Activated CD4-positive, alpha-beta T cell treated with anti-CD3 and anti-CD28 coated beads, Interleukin-2, amount 50 U/mL, for 1 hour (primary cell): ENCODE measurements at regions not wholly inside any gene's neighbourhood (a gene's known extent, or its start where the extent isn't known, plus 50 kb on each side); places are given as distances from the start of the nearest gene placed in this dataset.
"Not testable (repeated sequence)": the region's sequence is repeated elsewhere in the genome, so short reads cannot be mapped to it uniquely, and the experiment has no call there.

Experiments
- DNase-seq: peaks from one replicate; pipeline ENCODE4 v3.0.0-alpha.2; 2020

- no peak for DNase-seq
These were observed 505.0 kb upstream of the KLHL1 start for GRCh38 chr13:70613295-70613694.

DNA sequence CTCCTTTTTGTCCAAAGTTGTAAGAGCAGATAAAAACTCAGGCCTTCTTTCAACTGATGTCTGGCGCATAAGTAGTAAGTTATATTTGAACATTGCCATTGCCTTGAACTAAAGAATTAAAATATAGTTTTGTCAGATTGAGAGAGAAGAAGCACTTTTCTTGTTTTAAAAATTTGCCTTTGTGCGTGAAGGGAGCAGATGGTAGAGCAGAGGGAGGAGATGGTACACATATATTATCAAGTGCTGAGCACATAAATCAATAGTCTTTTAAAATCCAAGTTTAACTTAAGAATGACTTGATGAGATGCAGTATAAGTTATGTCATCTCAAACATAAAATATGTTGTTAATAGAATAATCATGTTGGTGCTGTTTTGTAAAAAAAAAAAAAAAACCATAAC, 504.6 kb upstream of the KLHL1 start:
- no peak for DNase-seq

GRCh38 chr13:70604448-70604847, 496.2 kb upstream of the KLHL1 start:
- DNase-seq = no peak

GRCh38 chr13:70593716-70594115, 485.5 kb upstream of the KLHL1 start:
- DNase-seq = no peak

DNA sequence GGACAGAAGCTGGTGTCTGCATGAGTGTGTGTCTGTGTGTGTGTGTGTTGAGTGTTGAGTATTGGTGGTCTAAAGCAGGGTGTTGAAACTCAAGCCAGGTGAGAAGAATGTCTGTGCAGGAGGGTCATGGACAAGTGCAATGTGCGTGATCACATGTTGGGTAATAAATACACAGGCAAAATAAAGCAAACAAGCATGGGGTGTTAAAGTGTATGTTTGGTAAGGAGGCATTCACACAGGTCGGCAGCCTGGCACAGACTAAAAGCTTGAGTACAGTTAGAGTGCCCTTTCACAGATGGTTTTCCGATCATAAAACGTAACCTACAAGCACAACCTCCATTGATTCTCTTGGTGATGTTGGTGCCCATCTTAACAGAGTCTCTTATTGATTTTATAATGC, 476.9 kb upstream of the KLHL1 start:
- no peak for DNase-seq

DNA sequence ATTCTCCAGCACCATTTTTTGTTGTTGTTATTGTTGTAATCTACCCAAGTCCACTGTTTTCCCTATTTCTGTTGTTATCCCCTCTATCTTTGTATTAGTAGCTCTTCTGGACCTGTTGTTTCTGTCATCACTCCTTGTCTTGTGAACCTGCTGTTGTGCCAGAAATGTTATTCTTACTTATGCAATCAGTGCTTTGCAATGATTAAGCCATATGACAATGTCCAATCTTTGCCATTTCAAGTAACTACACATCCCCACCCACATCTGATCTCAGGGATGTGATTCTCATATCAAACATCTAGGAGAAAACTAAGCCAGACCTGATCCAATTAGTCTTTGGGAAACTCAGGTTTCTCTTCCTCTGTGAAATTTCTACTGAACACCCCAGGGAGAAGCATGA, 472.6 kb upstream of the KLHL1 start:
- DNase-seq = no peak

DNA sequence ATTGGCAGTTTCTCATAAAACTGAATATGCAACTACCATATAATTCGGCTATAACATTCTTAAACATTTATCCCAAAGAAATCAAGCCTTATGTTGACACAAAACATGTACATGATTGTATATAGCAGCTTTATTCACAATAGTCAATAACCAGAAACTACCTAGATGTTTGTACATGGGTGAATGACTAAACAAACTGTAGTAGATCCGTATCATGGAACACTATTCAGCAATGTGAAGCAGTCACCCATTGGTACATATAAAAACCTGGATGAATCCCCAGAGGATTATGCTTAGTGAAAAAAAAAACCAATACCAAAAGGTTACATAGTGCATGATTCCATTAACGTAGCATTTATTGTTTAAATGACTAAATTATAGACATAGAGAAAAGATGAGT, 471.7 kb upstream of the KLHL1 start:
- DNase-seq = no peak

DNA sequence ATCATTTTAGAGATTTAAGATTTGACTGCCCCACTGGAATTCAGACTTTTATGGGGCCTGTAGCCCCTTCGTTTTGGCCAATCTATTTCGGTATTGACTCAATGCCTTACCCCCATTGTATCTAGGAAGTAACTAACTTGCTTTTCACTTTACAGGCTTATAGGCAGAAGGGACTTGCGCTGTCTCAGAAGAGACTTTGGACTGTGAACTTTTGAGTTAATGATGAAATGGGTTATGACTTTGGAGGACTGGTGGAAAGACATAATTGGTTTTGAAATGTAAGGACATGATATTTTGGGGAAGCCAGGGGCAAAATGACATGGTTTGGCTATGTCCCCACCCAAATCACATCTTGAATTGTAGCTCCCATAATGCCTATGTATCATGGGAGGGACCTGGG, 463.0 kb upstream of the KLHL1 start:
- no peak for DNase-seq

DNA sequence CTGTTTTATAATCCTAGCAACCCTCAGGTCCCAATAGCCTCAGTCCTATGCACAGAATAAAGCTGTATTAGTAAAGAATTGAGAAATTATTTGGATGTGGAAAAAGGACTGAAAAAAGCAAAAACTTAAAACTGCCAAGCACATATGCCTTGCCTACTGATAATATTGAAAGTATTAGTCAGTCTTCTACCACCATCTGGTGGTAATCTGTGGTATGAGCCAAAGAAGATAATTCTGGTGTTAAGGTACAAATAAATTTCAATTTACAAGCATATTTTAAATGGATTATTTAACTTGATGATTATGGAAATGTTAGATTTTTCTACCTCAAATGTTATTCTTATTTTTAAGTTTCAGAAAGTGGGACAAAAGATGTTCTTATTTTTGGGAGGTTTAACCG, 460.3 kb upstream of the KLHL1 start:
- DNase-seq = no peak

DNA sequence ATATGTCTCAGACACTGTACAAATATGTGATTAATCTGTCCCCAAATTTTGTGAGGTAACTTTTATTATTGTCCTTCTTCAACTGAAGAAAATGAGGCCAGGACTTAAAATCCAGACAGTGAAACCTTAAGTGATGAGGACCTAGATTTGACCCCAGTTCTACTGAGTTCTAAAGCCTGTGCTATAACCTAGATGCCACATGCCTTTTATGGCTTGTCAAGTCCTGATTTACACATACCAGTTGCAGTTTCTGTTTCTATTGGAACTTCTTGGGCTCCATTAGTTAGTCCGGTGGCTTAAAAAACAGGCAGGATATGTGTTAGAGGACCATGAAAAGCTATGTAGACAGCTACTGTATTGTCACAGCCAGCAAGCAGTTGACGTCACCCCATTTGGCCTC, 436.5 kb upstream of the KLHL1 start:
- no peak for DNase-seq

DNA sequence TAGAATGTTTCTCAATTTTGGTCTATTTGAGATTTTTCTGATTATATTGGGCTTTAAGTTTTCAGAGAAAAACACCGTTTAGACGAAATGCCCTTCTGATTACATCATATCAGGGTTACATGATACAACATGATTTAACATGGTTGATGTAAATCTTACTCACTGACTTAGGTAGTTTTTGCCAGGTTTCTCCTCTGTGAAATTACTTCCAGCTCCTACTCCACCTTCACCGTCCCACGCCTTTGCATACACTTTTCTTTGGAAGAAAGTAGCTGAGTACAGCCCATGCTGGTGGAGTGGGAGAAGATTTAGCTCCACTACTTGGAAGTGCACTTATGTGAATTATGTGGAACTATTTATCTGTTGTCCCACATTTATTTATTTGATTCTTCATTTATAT, 433.2 kb upstream of the KLHL1 start:
- no peak for DNase-seq

DNA sequence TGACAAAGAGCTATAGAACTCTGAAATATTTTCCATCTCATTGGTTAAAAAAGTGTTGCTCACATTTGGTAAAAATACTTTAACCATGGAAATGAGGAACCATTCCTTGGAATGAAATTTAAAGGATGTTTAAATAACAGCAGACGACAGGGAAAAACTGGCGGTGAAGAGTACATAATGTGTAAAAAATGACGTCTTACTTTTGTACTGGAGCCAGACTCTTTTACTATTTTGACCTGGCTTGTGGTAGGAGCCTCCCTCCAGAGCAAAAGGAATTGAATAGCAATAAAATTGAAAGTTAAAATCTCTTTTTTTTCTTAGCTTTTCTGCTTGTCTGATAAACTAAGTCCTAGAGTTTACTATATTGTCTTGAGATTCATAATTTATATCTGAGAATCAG, 426.2 kb upstream of the KLHL1 start:
- no peak for DNase-seq

DNA sequence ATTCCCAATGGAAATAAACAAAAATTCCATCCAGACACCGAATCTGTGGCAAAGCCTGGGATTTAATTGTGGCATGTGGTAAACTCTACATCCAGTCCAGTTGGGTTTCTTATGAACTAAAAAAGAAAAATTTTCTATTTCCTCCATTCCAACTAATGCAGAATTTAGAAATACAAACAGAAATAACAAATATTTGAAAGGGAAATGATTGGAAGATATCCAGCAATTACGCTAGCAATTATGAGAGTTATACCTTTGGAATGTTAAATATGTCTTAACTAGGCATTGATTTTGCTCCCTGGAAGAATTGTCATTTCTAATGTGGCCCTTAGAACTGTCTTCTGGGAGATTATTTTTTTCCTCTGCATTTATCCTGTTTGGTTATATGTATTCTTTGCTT, 421.4 kb upstream of the KLHL1 start:
- no peak for DNase-seq

GRCh38 chr13:70527599-70527998, 419.3 kb upstream of the KLHL1 start:
- DNase-seq = no peak

DNA sequence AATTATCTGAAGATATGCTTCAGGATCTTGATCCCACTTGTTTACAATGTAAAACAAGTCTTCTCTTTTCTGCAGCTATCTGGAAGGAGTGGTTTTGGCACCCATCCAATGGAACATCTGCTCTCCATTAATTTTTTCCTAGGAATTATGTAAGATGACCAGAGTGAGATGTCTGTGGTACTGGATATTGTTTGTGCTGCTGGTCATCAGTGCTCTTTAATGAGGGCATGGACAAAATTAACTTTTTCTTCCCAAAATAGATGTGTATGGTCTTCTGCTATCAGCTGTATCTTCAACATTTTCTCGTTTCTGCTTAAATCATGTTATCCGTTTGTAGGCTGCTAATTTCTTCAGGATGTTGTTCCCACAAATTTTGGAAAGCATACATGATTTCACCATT, 415.4 kb upstream of the KLHL1 start:
- no peak for DNase-seq

- no peak for DNase-seq
These were observed 412.2 kb upstream of the KLHL1 start for GRCh38 chr13:70520275-70521036.

DNA sequence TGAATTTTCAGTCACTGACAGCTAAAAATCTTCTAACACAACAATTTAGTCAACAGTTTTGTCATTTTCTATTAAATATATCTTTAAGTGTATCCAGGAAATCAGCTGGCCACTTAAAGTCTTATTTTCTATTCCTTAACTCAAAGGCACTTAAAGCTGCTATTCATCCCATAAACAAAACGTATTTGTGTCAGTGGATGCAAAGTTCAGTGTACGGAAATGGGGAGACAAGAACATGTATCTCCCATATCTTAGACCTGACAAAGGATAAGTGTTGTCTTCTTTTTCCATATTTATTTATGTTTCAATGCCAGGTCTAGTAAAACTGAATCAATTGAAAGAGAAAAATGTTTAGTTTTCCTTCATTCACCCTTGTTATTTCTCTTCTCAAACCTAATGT, 409.8 kb upstream of the KLHL1 start:
- DNase-seq = no peak

- no peak for DNase-seq
These were observed 408.0 kb upstream of the KLHL1 start for GRCh38 chr13:70516226-70516625.

DNA sequence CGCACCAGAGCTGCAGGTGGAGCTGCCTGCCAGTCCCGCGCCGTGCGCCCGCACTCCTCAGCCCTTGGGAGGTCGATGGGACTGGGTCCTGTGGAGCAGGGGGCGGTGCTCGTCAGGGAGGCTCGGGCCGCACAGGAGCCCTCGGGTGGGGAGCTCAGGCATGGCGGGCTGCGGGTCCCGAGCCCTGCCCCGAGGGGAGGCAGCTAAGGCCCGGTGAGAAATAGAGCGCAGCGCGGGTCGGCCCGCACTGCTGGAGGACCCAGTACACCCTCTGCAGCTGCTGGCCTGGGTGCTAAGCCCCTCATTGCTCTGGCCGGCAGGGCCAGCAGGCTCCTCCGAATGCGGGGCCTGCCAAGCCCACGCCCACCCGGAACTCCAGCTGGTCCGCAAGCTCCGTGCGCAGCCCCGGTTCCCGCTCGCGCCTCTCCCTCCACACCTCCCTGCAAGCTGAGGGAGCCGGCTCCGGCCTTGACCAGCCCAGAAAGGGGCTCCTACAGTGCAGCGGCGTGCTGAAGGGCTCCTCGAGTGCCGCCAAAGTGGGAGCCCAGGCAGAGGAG, 403.7 kb upstream of the KLHL1 start:
- DNase-seq = not testable (repeated sequence)

DNA sequence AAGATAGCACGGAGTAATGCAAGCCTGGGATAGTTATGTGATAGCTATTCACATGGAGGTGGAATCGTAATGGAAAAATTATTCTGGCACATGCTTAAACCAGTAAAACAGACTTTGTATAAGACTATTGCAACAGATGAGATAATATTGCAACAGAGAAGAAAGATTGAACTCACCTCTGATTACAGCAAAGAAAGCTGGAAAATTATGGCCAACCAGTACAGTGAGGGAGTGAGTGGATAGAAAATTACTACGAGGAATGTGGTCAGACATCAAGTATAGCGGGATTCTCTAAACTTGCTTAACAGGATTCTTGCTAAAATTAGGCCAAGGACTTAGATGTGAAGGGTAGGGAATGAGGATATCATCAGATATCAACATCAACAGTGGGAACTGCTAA, 397.6 kb upstream of the KLHL1 start:
- DNase-seq = no peak

DNA sequence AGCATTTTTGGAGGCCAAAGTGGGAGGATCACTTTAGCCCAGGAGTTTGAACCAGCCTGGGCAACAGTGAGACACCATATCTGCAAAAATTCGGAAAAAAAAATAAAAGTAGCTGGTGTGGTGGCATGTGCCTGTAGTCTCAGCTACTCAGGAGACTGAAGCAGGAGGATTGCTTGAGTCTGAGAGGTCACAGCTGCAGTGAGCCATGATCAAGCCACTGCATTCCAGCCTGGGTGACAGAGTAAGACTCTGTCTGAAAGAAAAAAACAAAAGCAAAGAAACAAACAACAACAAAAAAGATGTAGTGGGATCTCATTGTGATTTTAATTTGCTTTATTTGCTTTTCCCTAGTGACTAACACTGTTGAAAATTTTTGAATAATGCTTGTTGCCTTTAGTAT, 394.7 kb upstream of the KLHL1 start:
- no peak for DNase-seq

DNA sequence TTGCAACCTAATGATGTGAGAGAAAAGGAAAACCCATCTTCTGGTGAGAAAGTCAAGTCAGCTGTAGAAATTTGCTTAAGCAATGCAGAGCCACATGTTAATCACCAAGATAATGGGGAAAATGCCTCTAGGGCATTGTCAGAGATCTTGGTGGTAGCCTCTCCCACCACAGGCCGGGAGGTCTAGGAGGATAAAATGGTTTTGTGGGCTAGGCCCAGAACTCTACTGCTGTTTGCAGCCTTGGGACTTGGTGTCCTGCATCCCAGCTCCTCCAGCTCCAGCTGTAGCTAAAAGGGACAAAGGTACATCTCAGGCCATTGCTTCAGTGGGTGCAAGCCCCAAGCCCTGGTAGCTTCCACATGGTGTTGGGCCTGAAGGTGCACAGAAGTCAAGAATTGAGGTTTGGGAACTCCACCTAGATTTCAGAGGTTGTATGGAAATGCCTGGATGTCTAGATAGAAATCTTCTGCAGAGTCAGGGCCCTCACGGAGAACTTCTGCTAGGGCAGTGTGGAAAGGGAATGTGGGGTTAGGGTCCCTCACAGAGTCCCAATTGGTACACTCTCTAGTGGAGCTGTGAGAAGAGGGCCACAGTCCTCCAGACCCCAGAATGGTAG, 382.2 kb upstream of the KLHL1 start:
- no peak for DNase-seq

DNA sequence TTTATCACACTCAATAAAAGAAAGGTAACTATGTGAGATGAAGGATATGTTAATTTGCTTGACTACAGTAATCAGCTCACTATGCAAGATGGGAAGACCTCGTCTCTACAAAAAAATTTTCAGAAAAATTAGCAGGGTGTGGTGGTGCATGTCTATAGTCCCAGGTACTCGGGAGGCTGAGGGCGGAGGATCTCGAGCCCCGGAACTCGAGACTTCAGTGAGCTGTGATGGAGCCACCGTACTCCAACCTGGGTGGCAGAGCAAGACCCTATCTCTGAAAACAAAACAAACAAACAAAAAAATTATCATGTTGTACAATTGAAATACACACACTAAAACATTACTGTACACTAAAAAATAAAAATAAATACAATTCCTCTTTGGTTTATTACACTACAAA, 376.7 kb upstream of the KLHL1 start:
- no peak for DNase-seq

- no peak for DNase-seq
These were observed 375.5 kb upstream of the KLHL1 start for GRCh38 chr13:70483599-70484276.
